ENCODE measurements at regions not wholly inside any gene's neighbourhood (a gene's known extent, or its start where the extent isn't known, plus 50 kb on each side); places are given as distances from the start of the nearest gene placed in this dataset.
"Not testable (repeated sequence)": the region's sequence is repeated elsewhere in the genome, so short reads cannot be mapped to it uniquely, and the experiment has no call there.

- Histone ChIP-seq H3K27me3 (replicated peaks; ENCODE audit: control insufficient read depth, insufficient read depth, low read length) (no peaks in the 10 kb centered on the region), H3K4me3 (replicated peaks; ENCODE audit: low read depth, low read length) (no peak overlapping the region), H3K36me3 (ENCODE audit: control insufficient read depth, insufficient read depth, low read length) (no peaks in the 10 kb centered on the region)
- no peak for DNase-seq (ENCODE audit: extremely low read depth, insufficient read length)
- TF ChIP-seq CTCF (IDR thresholded peaks at IDR 0.05; ENCODE audit: insufficient read depth, low read length, poor library complexity, severe bottlenecking), result no peak
These were observed 673.3 kb downstream of the BRINP3 start for GRCh38 chr1:189804352-189804751.

- no peak for DNase-seq (ENCODE audit: extremely low read depth, insufficient read length)
- Histone ChIP-seq H3K4me3 (replicated peaks; ENCODE audit: low read depth, low read length) (no peak overlapping the region), H3K27me3 (replicated peaks; ENCODE audit: control insufficient read depth, insufficient read depth, low read length) (no peaks in the 10 kb centered on the region), H3K36me3 (ENCODE audit: control insufficient read depth, insufficient read depth, low read length) (no peaks in the 10 kb centered on the region)
- no peak for TF ChIP-seq CTCF (IDR thresholded peaks at IDR 0.05; ENCODE audit: insufficient read depth, low read length, poor library complexity, severe bottlenecking)
These were observed 671.9 kb downstream of the BRINP3 start for GRCh38 chr1:189805735-189806134.

GRCh38 chr1:189810639-189811038, 667.0 kb downstream of the BRINP3 start:
- H3K36me3 ChIP-seq (ENCODE audit: control insufficient read depth, insufficient read depth, low read length); H3K27me3 ChIP-seq (replicated peaks; ENCODE audit: control insufficient read depth, insufficient read depth, low read length); DNase-seq (ENCODE audit: extremely low read depth, insufficient read length); H3K4me3 ChIP-seq (replicated peaks; ENCODE audit: low read depth, low read length): not testable (repeated sequence)

- no peak overlapping the region for H3K4me3 ChIP-seq (replicated peaks; ENCODE audit: low read depth, low read length)
- no peak for TF ChIP-seq CTCF (IDR thresholded peaks at IDR 0.05; ENCODE audit: insufficient read depth, low read length, poor library complexity, severe bottlenecking)
- H3K36me3 ChIP-seq (ENCODE audit: control insufficient read depth, insufficient read depth, low read length), result no peaks in the 10 kb centered on the region
- H3K27me3 ChIP-seq (replicated peaks; ENCODE audit: control insufficient read depth, insufficient read depth, low read length), result no peaks in the 10 kb centered on the region
- no peak for DNase-seq (ENCODE audit: extremely low read depth, insufficient read length)
These were observed 665.7 kb downstream of the BRINP3 start for GRCh38 chr1:189811960-189812359.

GRCh38 chr1:189816558-189816957, 661.1 kb downstream of the BRINP3 start:
- Histone ChIP-seq H3K36me3 (ENCODE audit: control insufficient read depth, insufficient read depth, low read length) (no peaks in the 10 kb centered on the region), H3K27me3 (replicated peaks; ENCODE audit: control insufficient read depth, insufficient read depth, low read length) (no peaks in the 10 kb centered on the region), H3K4me3 (replicated peaks; ENCODE audit: low read depth, low read length) (no peak overlapping the region)
- DNase-seq (ENCODE audit: extremely low read depth, insufficient read length), result no peak
- no peak for TF ChIP-seq CTCF (IDR thresholded peaks at IDR 0.05; ENCODE audit: insufficient read depth, low read length, poor library complexity, severe bottlenecking)

GRCh38 chr1:189819751-189820150, 657.9 kb downstream of the BRINP3 start:
- Histone ChIP-seq H3K4me3 (replicated peaks; ENCODE audit: low read depth, low read length) (no peak overlapping the region), H3K27me3 (replicated peaks; ENCODE audit: control insufficient read depth, insufficient read depth, low read length) (no peaks in the 10 kb centered on the region), H3K36me3 (ENCODE audit: control insufficient read depth, insufficient read depth, low read length) (no peaks in the 10 kb centered on the region)
- no peak for TF ChIP-seq CTCF (IDR thresholded peaks at IDR 0.05; ENCODE audit: insufficient read depth, low read length, poor library complexity, severe bottlenecking)
- no peak for DNase-seq (ENCODE audit: extremely low read depth, insufficient read length)

Measured in GM06990 (cell line).